Ovary (tissue), 7 donors: ENCODE measurements at regions not wholly inside any gene's neighbourhood (a gene's known extent, or its start where the extent isn't known, plus 50 kb on each side); places are given as distances from the start of the nearest gene placed in this dataset.

Source experiments
- DNase-seq, 5 donors: peaks; one replicate each; pipeline ENCODE4 v3.0.0-alpha.2; 2019 to 2020
- H3K27ac ChIP-seq, 2 donors: fragments of 200-600 bp; one replicate each; pipeline versions ENCODE4 v1.5.1 to v1.8.0; 2019 to 2022
- H3K27me3 ChIP-seq: fragments of 200-600 bp; one replicate; pipeline ENCODE4 v1.8.0; 2022
- H3K36me3 ChIP-seq: fragments of 200-600 bp; sonication (generic); one replicate; pipeline ENCODE4 v1.5.1; 2019
- H3K4me1 ChIP-seq: one replicate; pipeline ENCODE4 v1.8.1; 2013; ENCODE audit warnings: mild to moderate bottlenecking, moderate library complexity; ENCODE audit not compliant: insufficient read depth
- H3K4me3 ChIP-seq: fragments of 200-600 bp; sonication (generic); one replicate; pipeline ENCODE4 v1.5.1; 2017
- H3K9me3 ChIP-seq, 2 donors: fragments of 200-600 bp in 1 of 2; sonication (generic) in 1 of 2; one replicate each; pipeline versions ENCODE4 v1.5.1 to v1.8.1; 2013 to 2019; ENCODE audit warnings: mild to moderate bottlenecking in 1 of 2, moderate library complexity in 1 of 2
- EP300 ChIP-seq: sonication (generic); formaldehyde crosslinking; IDR thresholded peaks from one replicate; pipeline ENCODE4 v1.6.1; 2017; ENCODE audit warnings: antibody characterized with exemption
- POLR2A ChIP-seq: fragments of 450-650 bp; IDR thresholded peaks from one replicate; pipeline ENCODE4 v1.6.1; 2017; ENCODE audit warnings: antibody characterized with exemption, mild to moderate bottlenecking, moderate library complexity
- WGBS, 3 donors: extraction: QIAGEN DNeasy Blood & Tissue Kit in 1 of 3; methylation state at CpG; one replicate each; pipeline versions ENCODE4 v1.1.5 to v1.1.7; 2013 to 2017; 5-methylcytosine and 5-hydroxymethylcytosine counted together
- intact Hi-C, 4 donors: fragments of 100-400 bp; cut with DNase I; formaldehyde crosslinking; loops; one replicate each; pipeline versions ENCODE4 v1.11.0 to v1.15.1; 2022 to 2023
- TF ChIP-seq, protein P1 (sequence below), 3 donors: fragments of 450-650 bp in 2 of 3; fragments of 200-600 bp in 1 of 3; IDR thresholded peaks; one replicate each; pipeline versions ENCODE4 v1.5.1 to v1.8.0; 2016 to 2022; ENCODE audit warnings: antibody characterized with exemption in 3 of 3, mild to moderate bottlenecking in 1 of 3
- donor health status: DM: no; HTN: no; CAD: no; lungs with moderate emphysema.
- donor health status: DM: no; HTN: no; CAD: no.
- donor health status: Bipolar disorder and iron deficiency.
- donor health status: DM: no; HTN: no; CAD: no.
- donor health status: DM: yes; HTN: yes; CAD: no.

DNA sequence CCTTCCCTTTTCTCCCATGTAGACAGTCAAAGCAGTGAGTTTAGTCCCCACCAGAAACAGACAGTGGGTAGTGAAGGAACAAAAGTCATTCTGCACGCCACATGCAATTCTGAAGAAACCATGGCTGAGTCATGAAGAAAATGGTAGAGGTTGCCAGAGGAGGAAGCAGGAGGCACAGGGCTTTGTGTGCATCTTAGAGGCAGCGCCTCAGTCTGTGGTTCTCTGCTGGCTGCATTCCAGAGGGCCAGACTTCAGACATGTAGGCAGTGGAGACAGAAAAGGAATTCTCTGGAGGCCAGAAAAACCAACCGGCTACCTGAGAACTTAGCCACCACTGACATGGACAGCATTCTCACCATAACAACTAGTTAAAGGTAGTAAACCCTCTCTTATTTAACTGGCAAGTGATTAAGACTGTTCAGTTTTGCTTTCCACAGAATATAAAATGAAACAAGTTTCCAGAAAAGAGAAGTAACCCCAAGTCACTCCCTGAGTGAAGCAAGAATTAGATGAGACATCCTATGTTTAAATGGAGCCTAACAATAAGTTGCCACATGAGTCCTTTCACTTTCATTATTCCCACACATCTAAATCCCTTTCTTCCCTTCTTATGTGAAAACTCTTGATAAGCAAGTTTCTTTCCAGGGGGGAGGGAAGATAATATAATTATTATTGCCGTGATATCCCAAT, 556.1 kb downstream of the SOX6 start:
- no peak for TF ChIP-seq POLR2A
- TF ChIP-seq, protein P1, sequence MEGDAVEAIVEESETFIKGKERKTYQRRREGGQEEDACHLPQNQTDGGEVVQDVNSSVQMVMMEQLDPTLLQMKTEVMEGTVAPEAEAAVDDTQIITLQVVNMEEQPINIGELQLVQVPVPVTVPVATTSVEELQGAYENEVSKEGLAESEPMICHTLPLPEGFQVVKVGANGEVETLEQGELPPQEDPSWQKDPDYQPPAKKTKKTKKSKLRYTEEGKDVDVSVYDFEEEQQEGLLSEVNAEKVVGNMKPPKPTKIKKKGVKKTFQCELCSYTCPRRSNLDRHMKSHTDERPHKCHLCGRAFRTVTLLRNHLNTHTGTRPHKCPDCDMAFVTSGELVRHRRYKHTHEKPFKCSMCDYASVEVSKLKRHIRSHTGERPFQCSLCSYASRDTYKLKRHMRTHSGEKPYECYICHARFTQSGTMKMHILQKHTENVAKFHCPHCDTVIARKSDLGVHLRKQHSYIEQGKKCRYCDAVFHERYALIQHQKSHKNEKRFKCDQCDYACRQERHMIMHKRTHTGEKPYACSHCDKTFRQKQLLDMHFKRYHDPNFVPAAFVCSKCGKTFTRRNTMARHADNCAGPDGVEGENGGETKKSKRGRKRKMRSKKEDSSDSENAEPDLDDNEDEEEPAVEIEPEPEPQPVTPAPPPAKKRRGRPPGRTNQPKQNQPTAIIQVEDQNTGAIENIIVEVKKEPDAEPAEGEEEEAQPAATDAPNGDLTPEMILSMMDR (IDR thresholded peaks at IDR 0.05) = no peak
- no peak for TF ChIP-seq EP300
- intact Hi-C loops = no loop called here
- DNase-seq = no peak
- 59 to 71% (median 70%) methylated on average over 4 of the region's 4 CpGs for WGBS, 3 donors
- H3K27me3 ChIP-seq = no peaks in the 10 kb centered on the region
- H3K27ac ChIP-seq = no peak overlapping the region
- no peaks in the 10 kb centered on the region for H3K4me1 ChIP-seq
- no peak overlapping the region for H3K4me3 ChIP-seq
- no peaks in the 10 kb centered on the region for H3K36me3 ChIP-seq
- H3K9me3 ChIP-seq = no peaks in the 10 kb centered on the region

DNA sequence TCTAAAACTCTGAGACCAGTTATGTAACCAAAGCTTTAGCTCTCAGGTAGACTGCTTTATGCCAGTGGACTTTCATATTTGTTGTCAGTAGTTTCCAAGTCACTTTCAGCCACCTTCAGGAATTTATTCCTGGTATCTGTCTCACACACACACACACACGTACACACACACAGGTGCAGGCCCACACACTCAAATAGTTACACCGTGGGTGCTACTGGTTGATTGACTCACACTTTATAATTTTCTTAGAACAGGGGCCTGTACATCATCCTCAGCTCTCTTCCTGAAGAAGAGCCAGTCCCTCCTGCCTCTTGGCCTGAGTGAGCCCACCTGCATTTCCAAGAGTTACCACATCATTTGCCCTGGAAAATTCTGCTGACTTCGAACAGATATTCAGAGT, 555.2 kb downstream of the SOX6 start:
- 75 to 80% (median 78%) methylated on average over 3 of the region's 3 CpGs for WGBS, 3 donors
- H3K4me3 ChIP-seq = no peak overlapping the region
- DNase-seq = no peak
- intact Hi-C loops = no loop called here
- no peak for TF ChIP-seq EP300
- no peak for TF ChIP-seq POLR2A
- TF ChIP-seq, protein P1 (IDR thresholded peaks at IDR 0.05) = no peak
- no peaks in the 10 kb centered on the region for H3K27me3 ChIP-seq
- no peaks in the 10 kb centered on the region for H3K9me3 ChIP-seq
- no peak overlapping the region for H3K27ac ChIP-seq
- H3K4me1 ChIP-seq = no peaks in the 10 kb centered on the region
- H3K36me3 ChIP-seq = no peaks in the 10 kb centered on the region

DNA sequence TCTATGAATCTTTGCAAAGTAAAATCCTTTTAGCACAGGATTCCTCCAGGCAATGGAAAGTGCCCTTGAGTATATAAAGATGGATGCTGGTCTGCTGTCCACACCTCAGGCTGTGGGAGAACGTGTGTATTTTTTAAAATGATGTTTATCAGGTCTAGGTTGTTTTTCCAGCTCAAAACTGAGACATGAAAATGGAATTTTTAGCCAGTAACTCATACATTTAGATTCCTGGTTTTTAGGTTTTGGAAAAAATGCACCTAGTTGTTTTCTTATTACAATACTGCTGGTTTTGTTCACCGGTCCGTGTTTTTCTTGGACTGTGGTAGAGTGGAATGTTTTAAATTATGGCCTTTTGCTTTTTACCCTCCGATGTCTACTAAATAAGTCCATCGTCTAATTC, 554.7 kb downstream of the SOX6 start:
- 21 to 34% (median 30%) methylated on average over 5 of the region's 5 CpGs for WGBS, 3 donors
- Histone ChIP-seq H3K9me3 (no peaks in the 10 kb centered on the region), H3K27me3 (no peaks in the 10 kb centered on the region), H3K27ac (no peak overlapping the region), H3K4me1 (no peaks in the 10 kb centered on the region), H3K4me3 (no peak overlapping the region), H3K36me3 (no peaks in the 10 kb centered on the region)
- TF ChIP-seq, protein P1 (IDR thresholded peaks at IDR 0.05) = no peak
- TF ChIP-seq POLR2A = no peak
- TF ChIP-seq EP300 = no peak
- DNase-seq = no peak
- intact Hi-C loops = no loop called here

DNA sequence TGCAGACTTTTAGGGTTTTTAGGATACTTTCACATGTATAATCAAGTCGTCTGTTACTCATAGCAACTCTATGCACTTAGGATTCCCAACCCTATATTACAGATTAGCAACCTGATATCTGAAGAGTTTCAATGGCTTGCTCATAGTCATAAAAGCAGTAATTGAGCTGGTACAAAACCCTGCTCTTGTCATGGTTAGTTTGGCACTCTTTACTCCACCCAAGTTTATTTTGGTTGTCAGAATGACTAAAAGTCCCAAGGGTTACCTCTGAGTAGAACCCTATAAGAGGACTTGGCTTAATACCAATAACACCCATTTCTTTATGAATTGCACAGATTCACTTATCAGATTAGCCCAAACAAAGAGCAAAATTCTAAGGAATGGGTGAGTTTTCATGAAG, 550.6 kb downstream of the SOX6 start:
- WGBS, 3 donors = 90 to 95% (median 91%) methylated on average over 1 of the region's 1 CpG
- DNase-seq = no peak
- intact Hi-C loops = no loop called here
- no peaks in the 10 kb centered on the region for H3K4me1 ChIP-seq
- H3K36me3 ChIP-seq = no peaks in the 10 kb centered on the region
- H3K27me3 ChIP-seq = no peaks in the 10 kb centered on the region
- TF ChIP-seq, protein P1 (IDR thresholded peaks at IDR 0.05) = no peak
- TF ChIP-seq EP300 = no peak
- no peak for TF ChIP-seq POLR2A
- H3K4me3 ChIP-seq = no peak overlapping the region
- no peak overlapping the region for H3K27ac ChIP-seq
- no peaks in the 10 kb centered on the region for H3K9me3 ChIP-seq
